ENCODE measurements at regions not wholly inside any gene's neighbourhood (a gene's known extent, or its start where the extent isn't known, plus 50 kb on each side); places are given as distances from the start of the nearest gene placed in this dataset.
A peak's percentile ranks its signal among the peaks of the same experiment; 100 is the strongest.

GRCh38 chr17:56694825-56695224 is 101.3 kb downstream of the NOG start:
- Histone ChIP-seq H3K9me3 (ENCODE audit: control insufficient read depth, low read length) (no peaks in the 10 kb centered on the region), H3K4me1 (ENCODE audit: control insufficient read depth, insufficient read depth, low read length) (no peaks in the 10 kb centered on the region), H3K27ac (ENCODE audit: low read depth, low read length) (no peak overlapping the region), H3K9ac (ENCODE audit: extremely low read depth, low read length, poor library complexity, severe bottlenecking) (no peak overlapping the region), H3K27me3 (ENCODE audit: control insufficient read depth, insufficient read depth, low read length, poor library complexity, severe bottlenecking) (no peaks in the 10 kb centered on the region), H3K36me3 (ENCODE audit: control insufficient read depth, insufficient read depth, low read length) (no peaks in the 10 kb centered on the region), H3K4me3 (ENCODE audit: low read length) (no peak overlapping the region)
- H3K27ac Mint-ChIP-seq, result no peak overlapping the region
- no peak overlapping the region for H3K4me3 Mint-ChIP-seq
- no peak for DNase-seq
- peaks cover 37% of the 10 kb centered on the region for H3K27me3 Mint-ChIP-seq (ENCODE audit: insufficient read depth)
- no peak for TF ChIP-seq CTCF (conservative IDR thresholded peaks at IDR 0.05)
- no peaks in the 10 kb centered on the region for H3K36me3 Mint-ChIP-seq (ENCODE audit: low read depth)
- no peaks in the 10 kb centered on the region for H3K9me3 Mint-ChIP-seq
- WGBS, 2 experiments (ENCODE audit: insufficient coverage in 1 of 2, insufficient read length in 1 of 2), result 85 to 100% methylated on average over 1 to 2 of the region's 2 CpGs
- H3K4me1 Mint-ChIP-seq, result peaks cover 7% of the 10 kb centered on the region

GRCh38 chr17:56697190-56697589 is 103.7 kb downstream of the NOG start:
- TF ChIP-seq CTCF (conservative IDR thresholded peaks at IDR 0.05), result no peak
- Histone ChIP-seq H3K36me3 (ENCODE audit: control insufficient read depth, insufficient read depth, low read length) (no peaks in the 10 kb centered on the region), H3K9me3 (ENCODE audit: control insufficient read depth, low read length) (no peaks in the 10 kb centered on the region), H3K4me1 (ENCODE audit: control insufficient read depth, insufficient read depth, low read length) (no peaks in the 10 kb centered on the region), H3K9ac (ENCODE audit: extremely low read depth, low read length, poor library complexity, severe bottlenecking) (no peak overlapping the region), H3K27me3 (ENCODE audit: control insufficient read depth, insufficient read depth, low read length, poor library complexity, severe bottlenecking) (peaks cover 10% of the 10 kb centered on the region), H3K4me3 (ENCODE audit: low read length) (no peak overlapping the region), H3K27ac (ENCODE audit: low read depth, low read length) (no peak overlapping the region)
- DNase-seq, result no peak
- Mint-ChIP-seq H3K27me3 (ENCODE audit: insufficient read depth) (peaks cover 45% of the 10 kb centered on the region), H3K36me3 (ENCODE audit: low read depth) (no peaks in the 10 kb centered on the region), H3K4me3 (no peak overlapping the region), H3K4me1 (peaks cover 7% of the 10 kb centered on the region), H3K9me3 (no peaks in the 10 kb centered on the region), H3K27ac (no peak overlapping the region)
- WGBS, 2 experiments (ENCODE audit: insufficient coverage in 1 of 2, insufficient read length in 1 of 2), result 90 to 94% methylated on average over 3 to 4 of the region's 4 CpGs

GRCh38 chr17:56699186-56699894 is 105.8 kb downstream of the NOG start:
- no peaks in the 10 kb centered on the region for H3K36me3 Mint-ChIP-seq (ENCODE audit: low read depth)
- peak overlapping the region; percentile 87 for H3K27ac Mint-ChIP-seq
- WGBS, 2 experiments (ENCODE audit: insufficient coverage in 1 of 2, insufficient read length in 1 of 2), result 36 to 50% methylated on average over 8 to 18 of the region's 18 CpGs
- Histone ChIP-seq H3K36me3 (ENCODE audit: control insufficient read depth, insufficient read depth, low read length) (no peaks in the 10 kb centered on the region), H3K27ac (ENCODE audit: low read depth, low read length) (peak overlapping the region; percentile 42), H3K9ac (ENCODE audit: extremely low read depth, low read length, poor library complexity, severe bottlenecking) (no peak overlapping the region), H3K4me1 (ENCODE audit: control insufficient read depth, insufficient read depth, low read length) (no peaks in the 10 kb centered on the region), H3K4me3 (ENCODE audit: low read length) (no peak overlapping the region), H3K27me3 (ENCODE audit: control insufficient read depth, insufficient read depth, low read length, poor library complexity, severe bottlenecking) (peaks cover 26% of the 10 kb centered on the region), H3K9me3 (ENCODE audit: control insufficient read depth, low read length) (no peaks in the 10 kb centered on the region)
- no peak for TF ChIP-seq CTCF (conservative IDR thresholded peaks at IDR 0.05)
- no peaks in the 10 kb centered on the region for H3K9me3 Mint-ChIP-seq
- H3K27me3 Mint-ChIP-seq (ENCODE audit: insufficient read depth), result peaks cover 64% of the 10 kb centered on the region
- DNase-seq, result peak; percentile 97
- no peak overlapping the region for H3K4me3 Mint-ChIP-seq
- H3K4me1 Mint-ChIP-seq, result peaks cover 7% of the 10 kb centered on the region
